ENCODE measurements at regions not wholly inside any gene's neighbourhood (a gene's known extent, or its start where the extent isn't known, plus 50 kb on each side); places are given as distances from the start of the nearest gene placed in this dataset.

DNA sequence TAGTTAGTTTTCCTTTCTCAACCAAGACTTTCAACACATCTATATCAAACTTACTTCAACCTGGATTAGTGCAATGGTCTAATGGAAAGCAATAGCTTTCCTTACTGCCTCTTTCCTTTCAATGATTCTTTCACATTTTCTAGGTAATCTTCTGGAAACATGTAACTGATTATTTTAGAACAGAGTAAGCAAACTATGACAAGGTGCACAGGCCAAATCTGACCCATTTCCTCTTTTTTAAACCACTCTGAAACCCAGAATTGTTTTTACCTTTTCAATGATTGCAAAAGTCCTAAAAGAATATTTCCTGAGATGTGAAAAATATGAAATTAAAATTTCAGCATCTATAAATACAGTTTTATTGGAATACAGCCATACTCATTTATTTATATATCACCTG is 81.6 kb upstream of the TMTC2 start:
- TF ChIP-seq, protein P1, sequence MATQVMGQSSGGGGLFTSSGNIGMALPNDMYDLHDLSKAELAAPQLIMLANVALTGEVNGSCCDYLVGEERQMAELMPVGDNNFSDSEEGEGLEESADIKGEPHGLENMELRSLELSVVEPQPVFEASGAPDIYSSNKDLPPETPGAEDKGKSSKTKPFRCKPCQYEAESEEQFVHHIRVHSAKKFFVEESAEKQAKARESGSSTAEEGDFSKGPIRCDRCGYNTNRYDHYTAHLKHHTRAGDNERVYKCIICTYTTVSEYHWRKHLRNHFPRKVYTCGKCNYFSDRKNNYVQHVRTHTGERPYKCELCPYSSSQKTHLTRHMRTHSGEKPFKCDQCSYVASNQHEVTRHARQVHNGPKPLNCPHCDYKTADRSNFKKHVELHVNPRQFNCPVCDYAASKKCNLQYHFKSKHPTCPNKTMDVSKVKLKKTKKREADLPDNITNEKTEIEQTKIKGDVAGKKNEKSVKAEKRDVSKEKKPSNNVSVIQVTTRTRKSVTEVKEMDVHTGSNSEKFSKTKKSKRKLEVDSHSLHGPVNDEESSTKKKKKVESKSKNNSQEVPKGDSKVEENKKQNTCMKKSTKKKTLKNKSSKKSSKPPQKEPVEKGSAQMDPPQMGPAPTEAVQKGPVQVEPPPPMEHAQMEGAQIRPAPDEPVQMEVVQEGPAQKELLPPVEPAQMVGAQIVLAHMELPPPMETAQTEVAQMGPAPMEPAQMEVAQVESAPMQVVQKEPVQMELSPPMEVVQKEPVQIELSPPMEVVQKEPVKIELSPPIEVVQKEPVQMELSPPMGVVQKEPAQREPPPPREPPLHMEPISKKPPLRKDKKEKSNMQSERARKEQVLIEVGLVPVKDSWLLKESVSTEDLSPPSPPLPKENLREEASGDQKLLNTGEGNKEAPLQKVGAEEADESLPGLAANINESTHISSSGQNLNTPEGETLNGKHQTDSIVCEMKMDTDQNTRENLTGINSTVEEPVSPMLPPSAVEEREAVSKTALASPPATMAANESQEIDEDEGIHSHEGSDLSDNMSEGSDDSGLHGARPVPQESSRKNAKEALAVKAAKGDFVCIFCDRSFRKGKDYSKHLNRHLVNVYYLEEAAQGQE (IDR thresholded peaks at IDR 0.05; ENCODE audit: low read depth) = no peak
- TF ChIP-seq TAF1 (IDR thresholded peaks at IDR 0.05; ENCODE audit: low read depth) = no peak
- TF ChIP-seq, protein P2, sequence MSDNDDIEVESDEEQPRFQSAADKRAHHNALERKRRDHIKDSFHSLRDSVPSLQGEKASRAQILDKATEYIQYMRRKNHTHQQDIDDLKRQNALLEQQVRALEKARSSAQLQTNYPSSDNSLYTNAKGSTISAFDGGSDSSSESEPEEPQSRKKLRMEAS (IDR thresholded peaks at IDR 0.05) = no peak
- no peak for TF ChIP-seq EP300 (IDR thresholded peaks at IDR 0.05; ENCODE audit: borderline replicate concordance)
- TF ChIP-seq ZBTB7A (IDR thresholded peaks at IDR 0.05; ENCODE audit: low read depth) = no peak
- no peak for TF ChIP-seq CREB1 (IDR thresholded peaks at IDR 0.05; ENCODE audit: low read depth)
- TF ChIP-seq NFIC (IDR thresholded peaks at IDR 0.05) = no peak
- TF ChIP-seq, protein P3, sequence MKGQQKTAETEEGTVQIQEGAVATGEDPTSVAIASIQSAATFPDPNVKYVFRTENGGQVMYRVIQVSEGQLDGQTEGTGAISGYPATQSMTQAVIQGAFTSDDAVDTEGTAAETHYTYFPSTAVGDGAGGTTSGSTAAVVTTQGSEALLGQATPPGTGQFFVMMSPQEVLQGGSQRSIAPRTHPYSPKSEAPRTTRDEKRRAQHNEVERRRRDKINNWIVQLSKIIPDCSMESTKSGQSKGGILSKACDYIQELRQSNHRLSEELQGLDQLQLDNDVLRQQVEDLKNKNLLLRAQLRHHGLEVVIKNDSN (IDR thresholded peaks at IDR 0.05) = no peak
- TF ChIP-seq CEBPB (IDR thresholded peaks at IDR 0.05) = no peak
- no peak for TF ChIP-seq YY1 (IDR thresholded peaks at IDR 0.05; ENCODE audit: low read depth)
- TF ChIP-seq RAD21 (IDR thresholded peaks at IDR 0.05; ENCODE audit: low read depth) = no peak
